Epithelial cell of prostate (primary cell): ENCODE measurements at regions not wholly inside any gene's neighbourhood (a gene's known extent, or its start where the extent isn't known, plus 50 kb on each side); places are given as distances from the start of the nearest gene placed in this dataset.

ENCODE experiments used
- DNase-seq: peaks from one replicate; pipeline ENCODE4 v3.0.0-alpha.2; 2011; ENCODE audit warnings: low read depth, low spot score
- H3K27ac ChIP-seq: fragments of 450-650 bp; 2 replicates; pipeline ENCODE4 v1.5.1; 2017; ENCODE audit warnings: mild to moderate bottlenecking

DNA sequence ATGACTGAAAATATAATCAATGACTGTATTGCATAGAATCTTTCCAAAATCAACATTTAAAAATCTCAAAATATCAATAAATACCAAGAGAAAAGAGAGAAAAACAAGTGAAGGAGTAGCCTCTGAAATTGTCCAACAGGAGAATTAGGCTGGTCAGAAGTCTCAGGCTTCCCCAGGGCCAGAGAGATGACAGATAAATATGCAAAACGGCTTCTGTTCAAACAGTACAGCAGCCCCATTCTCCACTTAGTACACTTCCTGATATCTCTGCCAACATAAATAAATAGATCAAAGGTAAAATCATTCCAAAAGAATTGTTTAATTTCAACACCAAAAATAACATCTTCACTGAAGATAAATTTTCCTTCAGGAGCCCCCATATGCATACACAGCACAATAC is 204.7 kb upstream of the GABRA2 start:
- no peak overlapping the region for H3K27ac ChIP-seq
- DNase-seq = no peak

- no peak overlapping the region for H3K27ac ChIP-seq
- DNase-seq = no peak
These were observed 196.6 kb upstream of the GABRA2 start for GRCh38 chr4:46586566-46586965.

DNA sequence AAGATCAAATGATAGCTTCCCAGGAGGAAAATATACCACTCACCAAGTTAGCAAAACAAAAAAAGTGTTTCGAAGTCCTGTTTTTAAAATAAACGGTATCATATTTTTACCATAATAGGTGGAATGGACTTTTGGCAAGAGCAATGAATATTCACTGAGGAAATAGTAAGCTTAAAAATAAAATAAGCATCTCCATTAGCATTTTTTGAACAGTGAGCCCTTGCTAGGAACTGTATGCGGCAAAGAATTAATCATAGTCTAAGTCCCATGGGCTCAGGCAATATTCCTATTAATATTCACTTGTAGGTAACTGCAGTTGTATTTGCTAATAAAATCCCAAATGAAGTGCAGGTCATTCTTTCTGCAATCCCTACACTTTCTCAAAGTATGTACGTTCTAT is 191.7 kb upstream of the GABRA2 start:
- no peak for DNase-seq
- H3K27ac ChIP-seq = no peak overlapping the region

DNA sequence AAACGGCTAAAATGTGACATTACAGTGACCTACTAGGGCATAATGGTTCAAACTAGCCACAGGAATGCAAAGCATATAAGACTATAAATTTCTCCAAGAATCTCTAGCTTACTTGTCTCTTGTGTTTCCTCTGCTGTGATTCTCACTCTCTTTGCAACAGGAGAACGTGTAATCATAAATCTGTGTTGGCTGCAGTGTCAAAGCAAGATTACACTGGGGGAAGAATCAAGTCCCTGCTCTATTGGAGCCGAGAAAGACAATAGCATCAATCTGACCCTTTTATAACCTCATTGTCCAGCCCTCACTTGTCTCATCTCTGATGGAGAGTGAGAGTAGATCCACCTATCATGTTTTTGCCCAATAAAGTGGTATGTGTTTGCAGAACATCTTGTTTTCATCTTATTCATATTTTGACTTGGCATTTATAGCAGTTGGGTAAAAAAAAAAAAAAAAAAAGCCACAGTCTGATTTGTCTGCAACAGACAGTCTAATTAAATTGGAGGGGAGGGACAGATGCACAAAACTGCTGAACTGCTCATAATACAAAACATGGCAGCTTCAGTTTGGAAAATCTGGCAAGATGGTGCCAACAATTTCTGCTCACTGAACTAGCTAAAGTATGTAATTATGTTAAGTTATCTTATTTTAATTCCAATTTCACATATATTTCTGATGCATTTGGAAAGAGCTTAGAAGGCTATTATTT is 165.0 kb upstream of the GABRA2 start:
- DNase-seq = no peak
- H3K27ac ChIP-seq = no peak overlapping the region

DNA sequence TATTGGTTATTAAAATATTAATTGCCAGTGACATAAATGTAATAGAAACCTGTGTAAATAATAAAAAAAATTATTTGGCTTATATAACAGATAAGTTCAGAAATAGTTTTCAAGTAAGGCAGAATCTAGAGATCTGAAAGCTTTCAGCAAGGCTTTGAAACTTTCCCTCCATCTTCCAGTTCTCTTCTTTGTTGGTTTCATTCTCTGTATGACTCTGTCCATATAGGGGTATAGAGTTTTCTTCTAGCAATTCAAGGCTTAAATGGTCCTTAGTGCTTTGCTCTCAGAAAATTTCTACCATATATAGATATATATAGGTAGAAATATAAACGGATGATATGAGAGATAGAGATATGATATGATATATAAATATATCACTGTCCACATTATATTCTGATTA is 160.5 kb upstream of the GABRA2 start:
- no peak overlapping the region for H3K27ac ChIP-seq
- no peak for DNase-seq

- no peak for DNase-seq
- H3K27ac ChIP-seq = no peak overlapping the region
These were observed 159.2 kb upstream of the GABRA2 start for GRCh38 chr4:46549125-46549524.

DNA sequence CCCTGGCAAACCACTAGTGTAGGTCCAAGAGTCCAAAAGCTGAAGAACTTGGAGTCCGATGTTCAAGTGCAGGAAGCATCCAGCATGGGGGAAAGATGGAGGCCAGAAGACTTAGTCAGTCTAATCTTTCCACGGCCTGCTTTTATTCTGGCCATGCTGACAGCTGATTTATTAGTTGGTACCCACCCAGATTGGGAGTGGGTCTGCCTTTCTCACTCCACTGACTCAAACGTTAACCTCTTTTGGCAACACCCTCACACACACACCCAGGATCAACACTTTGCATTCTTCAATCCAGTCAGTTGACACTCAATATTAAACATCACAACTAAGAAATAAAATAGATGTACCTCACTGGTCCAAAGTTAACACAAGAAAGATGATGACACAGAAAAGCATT is 134.8 kb upstream of the GABRA2 start:
- H3K27ac ChIP-seq = no peak overlapping the region
- DNase-seq = no peak

DNA sequence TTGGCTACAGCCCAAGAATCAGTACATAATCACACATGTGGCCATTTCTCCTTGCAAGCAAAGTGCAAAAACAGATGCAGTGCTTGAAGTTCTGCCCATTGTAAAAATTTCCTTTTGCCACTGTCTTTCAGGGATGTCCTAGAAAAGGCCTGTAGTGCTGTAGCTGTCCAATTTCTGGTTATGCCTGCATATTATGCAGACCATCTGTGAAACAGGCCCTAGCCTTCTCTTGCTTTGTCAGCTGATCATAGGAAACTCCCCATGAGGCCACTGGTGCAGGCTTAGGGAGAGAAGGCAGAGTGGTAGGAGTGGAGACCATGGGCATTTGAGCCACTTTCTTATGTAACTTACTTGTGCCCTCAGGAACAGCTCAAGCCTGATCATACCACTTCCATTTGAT is 130.4 kb upstream of the GABRA2 start:
- no peak overlapping the region for H3K27ac ChIP-seq
- no peak for DNase-seq

DNA sequence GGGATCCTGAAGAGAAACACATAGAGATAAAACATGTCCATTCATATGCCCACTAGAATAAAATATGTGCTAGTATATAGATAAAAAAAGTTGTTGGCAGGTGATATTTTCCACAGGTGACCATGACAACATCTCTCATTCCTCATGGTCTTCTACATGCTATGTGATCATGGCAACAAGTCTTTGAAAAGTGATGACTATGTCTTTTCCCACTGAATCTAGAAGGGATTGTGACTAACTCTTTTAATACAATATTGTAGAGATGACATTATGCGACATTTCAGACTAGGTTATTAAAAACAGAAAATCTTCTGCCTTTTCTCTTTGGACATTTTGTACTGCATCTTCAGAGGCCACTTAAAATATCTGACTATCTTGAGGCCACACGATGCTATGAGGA is 126.0 kb upstream of the GABRA2 start:
- no peak for DNase-seq
- H3K27ac ChIP-seq = no peak overlapping the region

DNA sequence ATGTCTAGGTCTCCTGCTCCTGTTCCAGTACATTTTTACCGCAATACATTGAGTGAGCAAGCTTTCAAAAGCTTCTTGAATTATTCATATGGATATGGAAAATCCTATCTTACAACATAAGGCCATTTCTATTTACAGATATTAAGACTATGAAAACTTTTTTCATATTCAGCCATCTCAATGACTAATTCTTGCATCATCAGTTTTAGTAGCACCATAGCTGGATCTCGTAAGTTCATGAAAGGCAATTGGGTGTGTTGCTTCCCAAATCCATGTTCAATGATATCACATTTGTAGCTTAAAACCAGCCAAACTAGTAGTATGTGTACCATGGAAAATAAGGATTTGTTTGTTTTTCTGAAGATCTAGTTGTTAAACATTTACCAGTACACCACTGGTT is 118.3 kb upstream of the GABRA2 start:
- DNase-seq = peak; percentile 2
- H3K27ac ChIP-seq = peak overlapping the region; percentile 41

DNA sequence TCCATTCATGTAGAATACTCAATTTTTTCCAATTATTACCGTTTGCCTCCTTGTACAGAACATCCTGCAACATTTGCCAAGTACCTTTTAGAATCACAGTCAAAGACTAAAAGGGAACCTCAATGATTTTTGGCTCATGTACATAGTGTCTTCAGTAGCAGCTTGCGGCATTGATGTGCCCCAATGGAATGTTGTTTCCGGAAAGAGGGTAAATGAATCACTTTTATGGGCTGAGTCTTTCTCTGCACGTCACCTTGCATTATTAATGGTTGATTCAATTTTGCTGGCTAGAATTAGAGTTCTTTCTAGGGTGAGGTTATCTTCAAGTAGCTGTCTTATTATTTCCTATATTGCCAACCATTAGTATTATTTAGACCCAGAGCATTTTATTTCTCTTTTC is 116.9 kb upstream of the GABRA2 start:
- peak; percentile 26 for DNase-seq
- peak overlapping the region; percentile 41 for H3K27ac ChIP-seq

GRCh38 chr4:46505131-46505530 is 115.2 kb upstream of the GABRA2 start:
- DNase-seq = no peak
- H3K27ac ChIP-seq = no peak overlapping the region

DNA sequence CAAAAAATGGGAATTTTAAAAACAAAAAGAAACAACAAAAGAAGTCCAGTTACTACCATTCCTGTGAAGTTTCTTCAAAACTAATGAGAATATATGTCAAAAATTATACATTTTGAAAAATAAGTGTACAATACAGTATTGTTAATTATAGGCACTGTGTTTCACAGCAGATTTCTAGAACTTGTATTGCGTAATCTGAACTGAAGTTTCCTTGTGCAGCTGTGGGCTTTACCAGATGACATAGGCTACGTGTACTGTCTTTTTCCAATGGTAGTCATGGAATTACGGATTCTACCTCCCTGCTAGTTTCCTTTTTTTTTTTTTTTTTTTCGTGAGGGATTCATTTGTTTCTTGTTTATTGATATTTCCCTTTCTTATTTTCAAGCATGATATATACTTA is 113.8 kb upstream of the GABRA2 start:
- no peak overlapping the region for H3K27ac ChIP-seq

GRCh38 chr4:46492394-46492793 is 102.5 kb upstream of the GABRA2 start:
- no peak overlapping the region for H3K27ac ChIP-seq
- no peak for DNase-seq

More for the DNA sequence above, 113.8 kb upstream of the GABRA2 start:
- DNase-seq = no peak

DNA sequence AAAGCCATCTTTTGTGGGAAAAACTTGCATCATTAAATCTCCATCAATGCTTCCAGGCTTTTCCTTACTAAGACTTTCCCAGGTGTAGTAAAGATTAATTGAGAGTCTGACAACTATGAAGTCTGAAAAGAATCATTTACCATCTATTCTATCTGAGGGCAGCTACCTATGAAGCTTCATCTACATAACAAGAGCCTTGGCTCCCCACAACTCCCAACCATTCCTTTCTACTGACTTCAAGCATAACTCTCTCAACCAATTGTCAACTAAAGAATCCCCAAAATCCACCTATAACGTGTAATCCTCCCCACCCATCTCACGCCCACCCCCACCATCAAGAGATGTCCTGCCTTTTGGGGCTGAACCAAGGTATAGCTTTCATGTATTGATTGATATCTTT is 101.5 kb upstream of the GABRA2 start:
- no peak overlapping the region for H3K27ac ChIP-seq
- no peak for DNase-seq

GRCh38 chr4:46484881-46485280 is 95.0 kb upstream of the GABRA2 start:
- H3K27ac ChIP-seq = no peak overlapping the region
- no peak for DNase-seq

- DNase-seq = no peak
- H3K27ac ChIP-seq = no peak overlapping the region
These were observed 72.8 kb upstream of the GABRA2 start for GRCh38 chr4:46462733-46463132.

- no peak overlapping the region for H3K27ac ChIP-seq
- DNase-seq = no peak
These were observed 69.4 kb upstream of the GABRA2 start for GRCh38 chr4:46459308-46459707.

GRCh38 chr4:46450556-46450955 is 60.6 kb upstream of the GABRA2 start:
- H3K27ac ChIP-seq = no peak overlapping the region
- no peak for DNase-seq

DNA sequence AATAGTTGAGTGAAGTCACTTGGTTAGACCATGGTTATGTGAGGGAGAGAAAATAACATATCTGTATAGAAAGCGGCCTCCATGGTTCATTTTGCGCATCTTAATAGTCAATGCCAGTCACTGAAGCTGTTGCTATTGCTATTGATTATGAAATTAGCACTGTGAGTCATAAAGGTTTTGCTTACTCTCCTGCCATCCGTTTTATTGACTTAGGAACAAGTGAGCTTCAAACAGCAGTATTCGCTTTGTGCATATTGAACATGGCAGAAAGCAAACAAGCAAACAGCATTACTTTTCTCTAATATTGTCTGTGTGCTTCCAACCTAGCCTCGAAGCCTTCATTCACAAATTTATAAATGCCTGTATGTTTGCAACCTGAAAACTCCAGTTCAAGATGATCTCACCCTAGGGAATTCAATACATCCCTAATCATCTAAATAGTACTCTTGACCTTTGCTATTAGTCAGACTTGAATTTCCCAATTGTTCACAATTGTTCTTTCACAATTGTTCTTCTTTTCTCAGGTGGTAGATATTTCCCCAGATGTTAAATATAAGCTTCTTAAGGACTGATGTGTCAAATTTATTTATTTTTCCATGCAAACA is 55.9 kb upstream of the GABRA2 start:
- DNase-seq = no peak
- no peak overlapping the region for H3K27ac ChIP-seq

DNA sequence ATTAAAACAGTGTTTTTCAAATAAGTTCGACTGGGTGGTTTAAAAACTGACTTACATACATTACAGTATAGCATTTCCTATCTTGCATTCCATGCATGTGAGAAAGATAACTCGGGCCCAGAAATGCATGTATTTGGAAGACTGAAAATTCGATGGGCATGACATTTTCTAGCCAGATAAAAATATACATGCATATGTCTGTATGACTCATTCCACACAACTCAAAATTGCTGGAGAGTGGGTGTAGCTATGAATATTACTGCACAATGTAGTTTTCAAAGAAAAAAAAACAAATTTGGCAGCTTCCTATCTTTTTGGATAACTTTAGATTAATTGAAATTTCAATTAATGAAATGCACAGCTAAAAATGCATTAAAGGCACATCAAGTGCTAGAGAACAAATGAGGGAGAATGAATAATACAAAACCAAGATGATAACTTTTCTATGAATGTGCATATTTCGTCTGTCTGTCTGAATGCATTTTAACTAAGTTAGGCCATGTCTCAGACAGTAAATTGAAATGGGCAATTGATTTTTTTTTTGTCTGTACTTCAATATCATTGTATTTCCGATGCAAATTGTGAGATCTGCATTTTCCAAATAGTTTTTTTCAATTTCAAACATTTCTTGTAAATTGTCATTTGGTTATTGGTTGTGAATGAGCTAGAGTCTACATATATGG is 54.5 kb upstream of the GABRA2 start:
- H3K27ac ChIP-seq = no peak overlapping the region
- no peak for DNase-seq

- DNase-seq = peak; percentile 0
- no peak overlapping the region for H3K27ac ChIP-seq
These were observed 53.0 kb upstream of the GABRA2 start for GRCh38 chr4:46442963-46443362.
